Activated CD4-positive, alpha-beta memory T cell treated with anti-CD3 and anti-CD28 coated beads for 36 hours (primary cell): ENCODE measurements at regions not wholly inside any gene's neighbourhood (a gene's known extent, or its start where the extent isn't known, plus 50 kb on each side); places are given as distances from the start of the nearest gene placed in this dataset.
"Not testable (repeated sequence)": the region's sequence is repeated elsewhere in the genome, so short reads cannot be mapped to it uniquely, and the experiment has no call there.

Source experiments
- CTCF ChIA-PET: fragments of 350-600 bp; sonication (Branson Sonifier 250); formaldehyde crosslinking; loops from one replicate; lab custom pipeline; 2021; ENCODE audit warnings: antibody characterized with exemption, inconsistent platforms; lab: Charles Lee
- POLR2A ChIA-PET: fragments of 350-600 bp; sonication (Branson Sonifier 250); formaldehyde crosslinking; loops from one replicate; lab custom pipeline; 2021; ENCODE audit warnings: antibody characterized with exemption; lab: Charles Lee
- DNase-seq: peaks from one replicate; pipeline ENCODE4 v3.0.0-alpha.2; 2020
- H3K27ac Mint-ChIP-seq: one replicate; pipeline ENCODE4 v1.8.0; 2021; ENCODE audit warnings: mixed read lengths
- H3K27me3 Mint-ChIP-seq: one replicate; pipeline ENCODE4 v1.8.0; 2021; ENCODE audit warnings: mixed read lengths
- H3K36me3 Mint-ChIP-seq: one replicate; pipeline ENCODE4 v1.8.0; 2021; ENCODE audit warnings: mixed read lengths
- H3K4me1 Mint-ChIP-seq: one replicate; pipeline ENCODE4 v1.8.0; 2021; ENCODE audit warnings: low read depth, mixed read lengths
- H3K4me3 Mint-ChIP-seq: one replicate; pipeline ENCODE4 v1.8.0; 2021; ENCODE audit warnings: mild to moderate bottlenecking, mixed read lengths
- H3K9me3 Mint-ChIP-seq: one replicate; pipeline ENCODE4 v1.8.0; 2021; ENCODE audit warnings: mixed read lengths
- intact Hi-C: fragments of 100-400 bp; cut with micrococcal nuclease; formaldehyde crosslinking; loops from one replicate; pipeline ENCODE4 v1.15.1; 2023

DNA sequence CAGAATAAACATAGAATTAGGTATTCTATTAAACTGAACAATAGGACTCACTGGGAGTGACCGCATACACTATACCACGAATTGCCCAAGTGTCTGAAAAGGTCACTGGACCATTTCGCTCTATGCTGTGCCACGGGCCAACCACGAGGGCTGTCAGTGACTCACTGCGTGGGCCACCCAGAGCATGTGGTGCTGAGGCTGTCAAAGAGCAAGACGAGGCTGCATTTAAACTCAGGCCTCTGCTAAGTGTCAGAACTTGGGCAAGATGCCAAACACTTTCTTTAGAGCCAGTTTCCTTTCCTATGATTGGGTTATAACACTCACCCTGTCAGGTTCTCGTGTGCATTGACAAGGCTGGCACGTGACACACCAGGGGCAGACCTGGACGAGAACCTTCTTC lies 97.5 kb downstream of the SH3YL1 start:
- intact Hi-C loops, result no loop called here
- Mint-ChIP-seq H3K9me3 (no peaks in the 10 kb centered on the region), H3K36me3 (no peaks in the 10 kb centered on the region), H3K4me1 (no peaks in the 10 kb centered on the region), H3K27ac (no peak overlapping the region), H3K27me3 (peaks cover 9% of the 10 kb centered on the region), H3K4me3 (no peak overlapping the region)
- POLR2A ChIA-PET, result no interaction called here
- DNase-seq, result no peak
- CTCF ChIA-PET, result no interaction called here

- ChIA-PET CTCF (no interaction called here), POLR2A (no interaction called here)
- no peak overlapping the region for H3K4me3 Mint-ChIP-seq
- no peaks in the 10 kb centered on the region for H3K9me3 Mint-ChIP-seq
- no peak for DNase-seq
- peaks cover 14% of the 10 kb centered on the region for H3K27me3 Mint-ChIP-seq
- H3K36me3 Mint-ChIP-seq, result no peaks in the 10 kb centered on the region
- H3K27ac Mint-ChIP-seq, result no peak overlapping the region
- intact Hi-C loops, result no loop called here
- H3K4me1 Mint-ChIP-seq, result no peaks in the 10 kb centered on the region
Measured at GRCh38 chr2:165530-165929, 98.3 kb downstream of the SH3YL1 start.

- no peaks in the 10 kb centered on the region for H3K9me3 Mint-ChIP-seq
- intact Hi-C loops, result no loop called here
- no peak for DNase-seq
Measured at GRCh38 chr2:162473-163382, 101.1 kb downstream of the SH3YL1 start.

DNA sequence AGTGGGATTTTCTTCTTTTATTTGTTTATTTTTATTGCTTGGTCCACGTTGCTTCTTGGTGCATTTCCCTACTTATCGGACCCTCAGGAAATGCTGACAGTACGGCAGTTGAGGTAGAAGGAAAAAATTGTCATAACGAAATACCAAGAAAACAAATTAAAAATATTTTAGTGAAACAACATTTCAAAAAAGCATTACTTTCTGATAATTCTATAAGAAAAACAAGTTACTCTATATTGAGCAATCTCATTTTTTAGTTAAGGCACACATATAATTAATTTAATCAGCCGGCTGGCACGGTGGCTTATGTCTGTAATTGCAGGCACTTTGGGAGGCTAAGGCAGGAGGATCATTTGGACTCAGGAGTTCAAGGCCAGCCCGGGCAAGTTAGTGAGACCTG lies 102.1 kb downstream of the SH3YL1 start:
- CTCF ChIA-PET, result no interaction called here

More at GRCh38 chr2:162473-163382, 101.1 kb downstream of the SH3YL1 start:
- Mint-ChIP-seq H3K27ac (no peak overlapping the region), H3K4me1 (no peaks in the 10 kb centered on the region), H3K36me3 (no peaks in the 10 kb centered on the region), H3K27me3 (peaks cover 21% of the 10 kb centered on the region), H3K4me3 (no peak overlapping the region)
- CTCF ChIA-PET, result no interaction called here
- POLR2A ChIA-PET, result interaction anchor here (0.6 kb wide), 1 partner anchor 31 kb away, joined by 3 read pairs; no protein-coding TSS in a partner anchor

DNA sequence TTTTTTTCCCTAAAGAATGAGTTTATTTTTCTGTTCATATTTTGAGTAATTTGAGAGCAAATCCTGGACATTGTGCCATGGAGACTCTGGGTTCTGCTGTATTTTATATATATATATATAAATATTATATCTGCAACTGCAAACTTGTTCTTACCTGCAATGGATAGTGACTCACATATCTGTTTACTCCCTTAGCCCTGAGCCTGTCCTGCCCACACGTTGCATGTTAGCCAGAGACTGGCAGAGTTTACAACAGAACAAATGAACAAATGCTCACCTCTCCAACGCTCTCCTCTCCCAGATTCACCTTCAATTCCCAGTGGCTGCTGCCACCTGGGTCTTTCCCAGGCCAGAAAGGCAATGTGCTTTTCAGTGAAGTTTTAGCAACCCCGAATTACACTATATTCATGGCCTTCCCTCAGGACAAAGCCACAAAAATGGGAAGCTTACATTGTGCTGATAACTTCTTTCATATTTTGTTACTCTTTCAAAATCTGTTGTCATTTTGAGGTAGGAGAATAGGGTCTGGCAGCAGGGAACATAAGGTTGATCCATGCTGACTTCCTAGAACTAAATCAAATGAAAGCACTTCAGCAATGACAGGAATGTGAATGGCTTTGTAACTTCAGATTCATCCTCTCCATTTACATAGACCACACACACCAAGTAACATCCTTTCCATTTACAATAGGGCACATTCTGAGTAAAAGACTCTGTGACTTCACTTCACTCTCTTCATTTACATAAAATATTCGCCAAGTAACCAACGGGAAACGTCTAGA lies 105.4 kb upstream of the FAM110C start:
- H3K4me1 Mint-ChIP-seq, result no peaks in the 10 kb centered on the region
- no peak overlapping the region for H3K27ac Mint-ChIP-seq
- peaks cover 9% of the 10 kb centered on the region for H3K27me3 Mint-ChIP-seq
- no peaks in the 10 kb centered on the region for H3K9me3 Mint-ChIP-seq
- ChIA-PET CTCF (no interaction called here), POLR2A (no interaction called here)
- no peak for DNase-seq
- H3K4me3 Mint-ChIP-seq, result no peak overlapping the region
- intact Hi-C loops, result no loop called here
- no peaks in the 10 kb centered on the region for H3K36me3 Mint-ChIP-seq

More for the DNA sequence above, 102.1 kb downstream of the SH3YL1 start:
- DNase-seq, result no peak
- no peak overlapping the region for H3K27ac Mint-ChIP-seq
- H3K4me3 Mint-ChIP-seq, result no peak overlapping the region
- POLR2A ChIA-PET, result no interaction called here
- intact Hi-C loops, result no loop called here
- H3K9me3 Mint-ChIP-seq, result no peaks in the 10 kb centered on the region
- peaks cover 21% of the 10 kb centered on the region for H3K27me3 Mint-ChIP-seq
- no peaks in the 10 kb centered on the region for H3K36me3 Mint-ChIP-seq
- H3K4me1 Mint-ChIP-seq, result no peaks in the 10 kb centered on the region

GRCh38 chr2:145407-145806 lies 99.1 kb upstream of the FAM110C start:
- no peak for DNase-seq
- Mint-ChIP-seq H3K27ac (no peak overlapping the region), H3K4me1 (no peaks in the 10 kb centered on the region), H3K36me3 (no peaks in the 10 kb centered on the region), H3K4me3 (no peak overlapping the region), H3K9me3 (no peaks in the 10 kb centered on the region), H3K27me3 (peaks cover 2% of the 10 kb centered on the region)
- ChIA-PET CTCF (no interaction called here), POLR2A (no interaction called here)
- intact Hi-C loops, result no loop called here

GRCh38 chr2:141611-142010 lies 95.3 kb upstream of the FAM110C start:
- intact Hi-C loops, result no loop called here
- CTCF ChIA-PET, result interaction anchor here (4.9 kb wide), 1 partner anchor 123 kb away, joined by 40 read pairs; no protein-coding TSS in a partner anchor
- no peaks in the 10 kb centered on the region for H3K36me3 Mint-ChIP-seq
- H3K4me1 Mint-ChIP-seq, result no peaks in the 10 kb centered on the region
- POLR2A ChIA-PET, result no interaction called here
- no peak for DNase-seq
- H3K27me3 Mint-ChIP-seq, result peaks cover 6% of the 10 kb centered on the region
- H3K27ac Mint-ChIP-seq, result no peak overlapping the region
- H3K4me3 Mint-ChIP-seq, result no peak overlapping the region
- no peaks in the 10 kb centered on the region for H3K9me3 Mint-ChIP-seq

DNA sequence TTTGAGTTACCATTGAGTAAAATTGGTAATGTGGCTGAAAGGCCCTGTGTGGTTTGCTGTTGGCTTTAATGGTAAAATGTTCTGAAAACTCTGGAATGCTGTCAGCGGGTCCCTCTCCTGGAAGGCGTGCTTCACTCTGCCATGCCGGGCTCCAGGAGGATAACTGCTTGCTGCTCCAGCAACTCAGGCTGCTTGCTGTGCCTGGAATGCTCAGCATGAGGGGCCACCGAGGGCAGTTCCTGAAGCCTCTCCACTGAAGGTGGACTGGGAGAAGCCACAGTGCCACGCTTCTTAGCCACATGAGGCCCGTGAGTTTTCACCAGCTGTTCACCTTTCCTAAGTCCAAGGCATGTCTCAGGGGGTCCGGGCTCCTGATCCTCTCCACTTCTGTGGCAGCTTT lies 90.4 kb upstream of the FAM110C start:
- Mint-ChIP-seq H3K27ac (no peak overlapping the region), H3K36me3 (no peaks in the 10 kb centered on the region), H3K4me1 (no peaks in the 10 kb centered on the region), H3K27me3 (peaks cover 17% of the 10 kb centered on the region), H3K4me3 (no peak overlapping the region), H3K9me3 (no peaks in the 10 kb centered on the region)
- intact Hi-C loops, result no loop called here
- POLR2A ChIA-PET, result no interaction called here
- no peak for DNase-seq
- CTCF ChIA-PET, result no interaction called here

GRCh38 chr2:133675-134593 lies 87.6 kb upstream of the FAM110C start:
- Mint-ChIP-seq H3K4me1 (no peaks in the 10 kb centered on the region), H3K36me3 (no peaks in the 10 kb centered on the region), H3K4me3 (no peak overlapping the region), H3K27me3 (peaks cover 26% of the 10 kb centered on the region), H3K9me3 (no peaks in the 10 kb centered on the region), H3K27ac (no peak overlapping the region)
- CTCF ChIA-PET, result no interaction called here
- DNase-seq, result no peak
- intact Hi-C loops, result no loop called here
- POLR2A ChIA-PET, result no interaction called here

DNA sequence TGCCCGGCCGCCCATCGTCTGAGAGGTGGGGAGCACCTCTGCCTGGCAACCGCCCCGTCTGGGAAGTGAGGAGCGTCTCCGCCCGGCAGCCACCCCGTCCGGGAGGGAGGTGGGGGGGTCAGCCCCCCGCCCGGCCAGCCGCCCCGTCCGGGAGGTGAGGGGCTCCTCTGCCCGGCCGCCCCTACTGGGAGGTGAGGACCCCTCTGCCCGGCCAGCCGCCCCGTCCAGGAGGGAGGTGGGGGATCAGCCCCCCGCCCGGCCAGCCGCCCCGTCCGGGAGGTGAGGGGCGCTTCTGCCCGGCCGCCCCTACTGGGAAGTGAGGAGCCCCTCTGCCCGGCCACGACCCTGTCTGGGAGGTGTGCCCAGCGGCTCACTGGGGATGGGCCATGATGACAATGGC lies 80.5 kb upstream of the FAM110C start:
- H3K4me1 Mint-ChIP-seq, DNase-seq, POLR2A ChIA-PET: not testable (repeated sequence)

DNA sequence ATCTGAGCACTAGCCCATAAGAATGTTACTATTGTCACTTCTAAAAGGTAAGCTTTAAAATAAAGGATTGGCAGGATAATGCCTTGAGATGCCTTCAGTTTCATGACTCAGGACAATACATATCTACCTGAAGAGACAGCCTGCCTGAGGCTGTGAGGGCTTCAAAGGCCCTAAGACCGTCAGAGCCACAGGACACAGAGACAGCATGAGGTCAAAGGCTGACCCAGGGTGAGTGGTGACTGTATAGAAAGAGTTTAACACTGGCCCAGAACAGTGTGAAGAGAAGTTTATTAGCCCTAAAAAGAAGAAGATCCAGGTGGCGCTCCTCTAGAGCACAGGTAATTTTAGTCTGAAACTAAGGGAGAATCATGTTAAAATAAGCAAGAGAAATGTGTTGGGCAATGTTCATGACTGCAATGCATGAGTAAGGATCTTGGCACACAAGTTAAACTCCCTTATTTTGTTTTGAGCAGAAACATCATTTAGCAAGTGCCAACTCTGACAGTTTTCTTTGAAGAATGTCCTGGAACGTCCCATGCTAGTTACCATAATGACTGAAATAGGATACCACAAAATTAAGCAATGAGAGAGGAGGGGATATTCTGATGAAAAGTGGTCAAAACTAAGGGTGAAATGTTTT lies 78.1 kb upstream of the FAM110C start:
- H3K9me3 Mint-ChIP-seq, result no peaks in the 10 kb centered on the region
- ChIA-PET CTCF (no interaction called here), POLR2A (no interaction called here)
- H3K36me3 Mint-ChIP-seq, result no peaks in the 10 kb centered on the region
- no peak overlapping the region for H3K27ac Mint-ChIP-seq
- intact Hi-C loops, result no loop called here
- peaks cover 3% of the 10 kb centered on the region for H3K27me3 Mint-ChIP-seq
- no peaks in the 10 kb centered on the region for H3K4me1 Mint-ChIP-seq
- no peak for DNase-seq
- H3K4me3 Mint-ChIP-seq, result no peak overlapping the region

More for the DNA sequence above, 80.5 kb upstream of the FAM110C start:
- intact Hi-C loops, H3K27ac Mint-ChIP-seq, H3K36me3 Mint-ChIP-seq, CTCF ChIA-PET, H3K4me3 Mint-ChIP-seq, H3K9me3 Mint-ChIP-seq: not testable (repeated sequence)
- peaks cover 14% of the 10 kb centered on the region for H3K27me3 Mint-ChIP-seq
